ENCODE measurements at regions not wholly inside any gene's neighbourhood (a gene's known extent, or its start where the extent isn't known, plus 50 kb on each side); places are given as distances from the start of the nearest gene placed in this dataset.

DNA sequence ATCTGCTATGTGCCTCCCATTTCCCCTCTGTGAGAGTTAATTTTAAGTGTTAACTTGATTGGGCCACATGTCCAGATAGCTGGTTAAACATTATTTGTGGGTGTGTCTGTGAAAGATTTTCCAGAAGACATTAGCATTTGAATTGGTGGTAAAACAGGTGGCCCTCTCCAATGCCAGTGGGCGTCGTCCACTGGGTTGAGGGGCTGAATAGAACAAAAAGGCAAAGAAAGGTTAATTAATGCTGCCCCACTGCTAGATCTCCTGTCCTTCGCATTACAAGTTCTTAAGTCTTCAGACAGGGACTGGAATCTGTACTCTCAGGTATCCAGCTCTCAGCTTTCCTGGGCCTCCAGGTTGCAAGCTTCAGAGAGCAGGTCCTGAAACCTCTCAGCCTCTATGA is 1160.9 kb upstream of the LRRN3 start:
- DNase-seq (ENCODE audit: low read depth), result no peak

DNA sequence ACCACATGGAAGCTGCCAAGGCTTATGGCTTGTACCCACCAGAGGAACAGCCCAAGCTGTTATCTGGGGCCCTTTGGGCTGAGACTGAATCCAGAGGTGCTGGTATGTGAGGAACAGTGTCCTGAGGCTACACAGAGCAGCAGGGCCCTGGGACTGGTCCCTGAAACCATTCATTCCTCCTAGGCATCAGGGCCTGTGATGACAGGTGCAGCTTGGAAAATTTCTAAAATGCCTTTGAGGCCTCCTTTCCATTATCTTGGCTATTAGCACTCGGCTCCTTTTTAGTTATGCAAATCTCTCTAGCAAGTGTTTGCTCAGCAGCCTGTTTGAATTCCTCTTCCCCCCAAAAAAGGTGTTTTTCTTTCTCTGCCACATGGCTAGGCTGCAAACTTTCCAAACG is 1151.7 kb upstream of the LRRN3 start:
- no peak for DNase-seq (ENCODE audit: low read depth)

DNA sequence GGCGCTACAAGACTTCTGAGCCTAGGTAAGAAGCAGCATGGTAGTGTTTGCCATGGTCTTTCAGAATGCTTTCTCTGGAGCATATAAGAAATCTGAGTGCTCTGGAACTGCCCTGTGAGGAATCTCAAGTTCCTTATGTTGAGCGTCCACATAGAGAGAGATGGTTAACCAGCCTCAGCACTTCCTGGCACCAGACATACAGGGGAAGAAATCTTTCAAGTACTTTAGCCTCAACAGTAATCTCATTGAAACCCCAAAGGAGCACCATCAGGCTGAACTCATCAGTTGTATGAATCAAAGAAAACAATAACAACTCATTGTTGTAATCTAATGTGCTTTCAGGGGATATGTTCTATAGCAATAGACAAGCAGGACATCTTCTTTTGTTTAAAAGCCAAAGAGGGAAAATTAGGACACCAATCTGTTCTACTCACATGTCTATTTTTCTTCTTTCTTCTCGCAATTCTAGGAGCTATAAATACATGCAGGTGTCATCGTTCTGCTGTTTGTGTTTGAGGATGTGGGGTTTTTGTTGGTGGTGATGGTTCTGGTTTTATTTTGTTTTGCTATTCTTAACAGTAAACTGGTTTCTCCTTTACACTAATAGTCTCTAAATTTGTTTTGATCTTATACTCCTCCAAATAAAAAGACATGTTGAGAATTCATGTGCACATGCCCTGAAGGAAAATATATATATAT is 1145.0 kb upstream of the LRRN3 start:
- no peak for DNase-seq (ENCODE audit: low read depth)

GRCh38 chr7:109950256-109950655 is 1140.7 kb upstream of the LRRN3 start:
- DNase-seq (ENCODE audit: low read depth), result no peak

DNA sequence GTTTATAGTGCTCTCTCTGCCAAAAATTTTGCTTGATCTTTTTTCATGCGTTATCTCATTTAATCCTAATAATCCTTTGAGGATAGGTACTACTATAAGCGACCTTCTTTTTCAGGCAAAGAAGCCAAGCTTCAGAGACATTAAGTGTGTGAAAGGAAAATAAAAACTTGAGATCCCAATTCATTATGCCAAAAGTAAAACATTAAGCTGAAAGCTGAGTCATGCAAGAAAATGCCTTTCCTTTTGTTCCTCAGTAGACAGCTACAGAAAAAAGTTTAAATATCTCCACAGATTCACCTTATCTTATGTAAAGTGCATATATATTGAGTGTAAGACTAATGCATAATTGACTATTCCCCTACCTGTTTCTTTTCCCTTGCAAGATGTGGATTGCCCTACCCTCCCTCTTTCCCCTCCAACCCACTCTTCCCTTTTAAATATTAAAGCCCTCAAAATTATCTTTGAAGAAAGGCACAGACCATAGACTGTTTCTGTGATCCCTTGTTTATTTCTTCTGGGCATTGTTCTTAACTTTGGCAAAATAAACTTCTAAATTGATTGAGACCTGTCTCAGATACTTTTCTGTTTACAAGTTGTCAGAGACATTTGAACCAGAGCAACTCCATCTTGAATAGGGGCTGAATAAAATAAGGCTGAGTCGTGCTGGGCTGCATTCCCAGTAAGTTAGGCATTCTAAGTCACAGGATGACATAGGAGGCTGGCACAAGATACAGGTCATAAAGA is 1139.9 kb upstream of the LRRN3 start:
- no peak for DNase-seq (ENCODE audit: low read depth)

- DNase-seq (ENCODE audit: low read depth), result no peak
Observed at GRCh38 chr7:109951565-109951928, 1139.4 kb upstream of the LRRN3 start.

GRCh38 chr7:109955986-109956385 is 1134.9 kb upstream of the LRRN3 start:
- no peak for DNase-seq (ENCODE audit: low read depth)

DNA sequence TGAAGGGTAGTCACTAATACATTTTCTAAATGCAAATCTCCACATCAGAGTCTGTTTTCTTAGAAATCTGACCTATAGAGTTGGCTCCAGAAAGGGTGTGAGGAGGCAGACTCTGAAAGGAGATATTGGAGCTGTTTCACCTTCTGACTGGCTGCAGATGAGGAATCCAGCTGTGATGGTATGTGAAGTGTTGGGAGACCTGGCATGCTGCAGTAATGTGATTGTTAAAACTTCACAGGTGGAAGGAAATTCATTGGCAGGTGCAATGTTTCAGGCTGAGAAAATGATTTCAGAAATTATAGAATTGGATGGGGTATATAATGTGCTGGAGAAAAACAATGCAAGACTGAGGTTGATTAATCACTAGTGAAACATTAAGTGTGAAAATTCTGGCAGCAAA is 1134.0 kb upstream of the LRRN3 start:
- no peak for DNase-seq (ENCODE audit: low read depth)

DNA sequence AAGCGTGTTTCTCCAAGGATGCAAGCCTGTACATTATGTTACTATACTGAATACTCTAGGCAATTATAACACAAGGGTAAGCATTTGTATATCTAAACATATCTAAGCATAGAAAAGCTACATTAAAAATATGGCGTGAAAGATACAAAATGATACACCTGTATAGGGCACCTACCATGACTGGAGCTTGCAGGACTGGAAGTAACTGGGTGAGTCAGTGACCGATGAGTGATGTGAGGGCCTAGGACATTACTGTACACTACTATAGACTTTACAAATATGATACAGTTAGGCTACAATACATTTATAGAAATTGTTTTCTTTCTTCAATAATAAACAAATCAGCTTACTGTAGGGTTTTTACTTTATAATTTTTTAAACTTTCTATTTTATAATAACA is 1127.2 kb upstream of the LRRN3 start:
- no peak for DNase-seq (ENCODE audit: low read depth)

- DNase-seq (ENCODE audit: low read depth), result no peak
Observed at GRCh38 chr7:109964780-109965179, 1126.1 kb upstream of the LRRN3 start.

DNA sequence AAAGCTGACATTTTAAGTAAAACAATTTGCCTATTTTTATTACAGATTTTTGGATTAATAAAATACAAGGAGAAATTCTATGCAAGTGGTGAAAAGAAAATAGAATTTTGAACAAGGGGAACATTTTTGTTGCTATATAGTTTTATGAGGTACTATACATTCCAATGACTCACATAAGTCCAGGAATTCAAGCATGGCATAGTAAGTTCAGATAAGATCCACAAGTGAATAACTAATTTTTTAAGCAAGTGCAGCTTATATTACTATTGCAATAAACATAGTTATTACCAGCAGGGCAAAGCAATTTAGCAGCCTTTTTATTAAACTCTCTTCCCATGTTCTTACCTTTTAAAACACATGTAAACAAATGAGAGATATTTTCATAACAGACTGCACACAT is 1123.5 kb upstream of the LRRN3 start:
- DNase-seq (ENCODE audit: low read depth), result no peak

DNA sequence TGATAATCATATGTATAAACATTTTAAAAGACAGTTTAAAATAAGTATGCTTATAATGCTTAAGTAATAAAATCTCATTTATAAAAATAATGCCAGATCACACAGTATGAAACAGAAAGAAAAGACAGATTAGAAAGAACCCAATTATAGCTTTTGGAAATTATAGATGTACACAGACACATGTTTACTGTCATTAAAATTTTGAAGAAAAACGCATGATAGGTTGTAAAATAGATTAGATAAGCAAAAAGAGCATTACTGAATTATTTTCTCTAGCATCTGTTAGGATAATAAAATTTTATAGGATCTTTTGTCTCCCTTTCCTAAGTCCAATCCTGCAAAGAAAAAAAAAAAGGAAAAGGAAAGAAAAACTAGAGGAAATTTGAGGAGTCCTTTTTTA is 1107.3 kb upstream of the LRRN3 start:
- DNase-seq (ENCODE audit: low read depth), result no peak

- DNase-seq (ENCODE audit: low read depth), result no peak
Observed at GRCh38 chr7:109984729-109985128, 1106.2 kb upstream of the LRRN3 start.

GRCh38 chr7:109986701-109987100 is 1104.2 kb upstream of the LRRN3 start:
- DNase-seq (ENCODE audit: low read depth), result no peak

DNA sequence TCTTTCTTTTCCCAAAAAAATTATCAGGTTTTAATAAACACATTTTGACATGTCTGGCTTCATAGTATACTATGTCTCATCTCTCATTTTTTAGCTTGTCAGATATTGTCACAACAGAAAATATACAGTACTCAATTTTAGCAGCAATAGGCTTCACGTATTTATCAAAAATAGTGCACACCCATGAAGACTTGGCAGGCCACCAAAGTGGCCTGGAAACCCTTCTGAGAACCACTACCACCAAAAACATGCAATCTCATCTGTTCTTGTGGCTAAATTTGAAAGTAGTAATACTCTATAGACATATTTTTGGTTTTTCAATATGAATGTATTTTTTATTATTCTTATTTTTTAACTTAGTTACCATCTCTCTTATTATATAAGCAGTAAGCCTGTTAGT is 1094.5 kb upstream of the LRRN3 start:
- DNase-seq (ENCODE audit: low read depth), result no peak

- no peak for DNase-seq (ENCODE audit: low read depth)
Observed at GRCh38 chr7:109996927-109997326, 1094.0 kb upstream of the LRRN3 start.

DNA sequence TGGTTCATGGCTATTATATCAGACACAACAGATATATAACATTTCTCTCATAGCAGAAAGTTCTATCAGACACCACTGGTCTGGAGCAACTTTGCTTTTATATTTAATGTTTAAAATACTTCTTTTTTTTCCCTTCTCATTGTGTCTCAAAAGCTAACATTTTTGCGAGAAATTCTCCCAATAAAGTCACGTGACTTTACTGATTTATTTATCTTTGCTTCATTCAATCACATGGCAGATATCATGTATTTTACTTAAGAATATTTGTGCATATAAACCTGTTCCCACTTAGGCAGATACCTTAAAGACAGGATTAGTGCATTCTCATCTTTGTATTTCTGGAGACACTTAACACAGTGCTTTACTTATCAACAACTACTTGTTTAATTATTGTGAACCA is 1093.1 kb upstream of the LRRN3 start:
- no peak for DNase-seq (ENCODE audit: low read depth)

DNA sequence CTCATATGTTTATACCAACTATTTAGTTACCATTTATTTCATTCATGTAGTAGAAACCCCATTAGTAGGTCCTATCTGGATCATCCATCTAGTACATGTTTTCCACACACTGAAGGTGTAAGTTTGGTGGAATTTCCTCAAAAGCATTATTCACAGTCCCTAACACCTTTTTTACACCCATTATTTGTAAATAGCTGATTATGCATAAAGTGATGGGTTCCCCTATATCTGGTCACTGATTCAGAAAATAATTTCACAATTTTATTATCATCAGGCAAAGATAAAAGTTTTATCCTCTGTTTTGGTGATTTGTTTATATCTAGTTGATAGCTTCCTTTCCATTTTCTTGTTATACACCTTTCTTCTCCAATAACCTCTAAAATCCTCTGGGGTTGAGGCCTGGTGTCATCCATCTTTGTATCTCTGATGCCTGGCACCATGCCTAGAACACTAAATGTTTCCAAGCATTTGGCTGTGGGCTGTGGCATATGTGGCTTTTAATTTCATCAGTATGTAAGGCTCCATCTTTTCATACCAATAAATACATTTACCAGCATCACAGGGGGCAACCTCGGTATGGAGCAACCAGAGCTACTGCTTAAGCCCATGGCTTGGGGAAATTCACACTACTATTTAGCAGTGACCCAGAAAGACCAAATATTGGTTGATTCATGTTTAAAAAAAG is 1089.5 kb upstream of the LRRN3 start:
- DNase-seq (ENCODE audit: low read depth), result no peak

GRCh38 chr7:110003827-110004226 is 1087.1 kb upstream of the LRRN3 start:
- DNase-seq (ENCODE audit: low read depth), result no peak

GRCh38 chr7:110007320-110008063 is 1083.4 kb upstream of the LRRN3 start:
- DNase-seq (ENCODE audit: low read depth), result no peak

DNA sequence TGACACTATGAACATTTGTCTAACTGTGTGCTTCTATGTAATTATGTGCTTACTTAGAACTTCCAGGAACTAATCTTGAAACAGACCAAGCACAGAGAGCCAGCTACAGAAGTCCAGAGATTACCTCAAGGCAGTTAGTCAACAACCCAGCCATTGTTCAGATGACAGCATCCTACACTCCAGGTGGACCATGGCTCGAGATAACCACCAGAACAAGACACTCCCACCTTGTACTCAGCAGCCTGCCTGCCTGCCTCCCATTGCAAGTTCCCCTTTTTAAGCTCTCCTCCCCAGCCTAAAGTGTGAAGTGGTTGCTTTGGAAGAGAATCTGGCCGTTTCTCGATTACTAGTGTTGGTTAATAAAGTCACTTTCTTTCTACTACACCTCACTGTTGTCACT is 1080.6 kb upstream of the LRRN3 start:
- no peak for DNase-seq (ENCODE audit: low read depth)

DNA sequence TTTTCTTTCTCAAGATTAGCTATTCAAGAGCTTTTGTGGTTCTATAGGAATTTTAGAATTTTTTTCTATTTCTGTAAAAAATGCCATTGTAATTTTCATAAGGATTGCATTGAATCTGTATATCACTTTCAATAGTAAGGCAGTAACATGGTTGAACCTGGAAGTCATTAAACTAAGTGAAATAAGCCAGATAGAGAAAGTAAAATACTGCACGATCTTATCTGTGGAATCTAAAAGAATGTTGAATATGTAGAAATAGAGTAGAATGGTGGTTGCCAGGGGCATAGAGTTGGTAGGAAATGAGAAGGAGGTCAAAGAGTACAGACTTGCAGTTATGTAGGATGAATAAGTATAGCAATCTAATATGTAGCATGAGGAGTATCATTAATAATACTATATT is 1073.5 kb upstream of the LRRN3 start:
- DNase-seq (ENCODE audit: low read depth), result no peak

All from RPMI7951 (cell line).